Retinal pigment epithelial cell (primary cell): ENCODE measurements at regions not wholly inside any gene's neighbourhood (a gene's known extent, or its start where the extent isn't known, plus 50 kb on each side); places are given as distances from the start of the nearest gene placed in this dataset.
A peak's percentile ranks its signal among the peaks of the same experiment; 100 is the strongest.

ENCODE experiments used
- DNase-seq: peaks from one replicate; pipeline ENCODE4 v3.0.0-alpha.2; 2010; ENCODE audit warnings: low read depth
- H3K4me3 ChIP-seq: 2 replicates; pipeline ENCODE4 v1.5.1; 2011; ENCODE audit warnings: mild to moderate bottlenecking, low read length, control low read depth, moderate library complexity
- TF ChIP-seq, protein P1 (sequence below): conservative IDR thresholded peaks from 2 replicates; pipeline ENCODE4 v1.5.1; 2011; ENCODE audit warnings: low read depth, low read length, control low read depth, inconsistent platforms

DNA sequence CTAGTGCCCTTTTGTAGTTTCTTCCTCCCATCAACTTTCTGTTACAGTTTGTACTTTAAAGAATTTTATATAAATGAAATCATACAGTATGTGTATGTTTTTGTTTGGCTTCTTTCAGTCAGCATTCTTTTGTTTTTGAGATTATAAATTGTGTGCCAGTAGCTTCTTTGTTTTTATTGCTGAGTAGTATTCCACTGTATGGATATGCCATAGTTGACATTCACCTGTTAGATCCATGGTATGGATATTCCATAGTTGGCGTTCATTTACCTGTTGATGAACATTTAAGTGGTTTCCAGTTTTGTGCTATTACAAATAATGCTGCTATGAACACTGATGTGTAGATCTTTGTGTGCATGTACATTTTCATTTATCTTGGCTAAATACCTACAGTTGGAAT, 70.8 kb upstream of the SYPL1 start:
- no peak for DNase-seq

DNA sequence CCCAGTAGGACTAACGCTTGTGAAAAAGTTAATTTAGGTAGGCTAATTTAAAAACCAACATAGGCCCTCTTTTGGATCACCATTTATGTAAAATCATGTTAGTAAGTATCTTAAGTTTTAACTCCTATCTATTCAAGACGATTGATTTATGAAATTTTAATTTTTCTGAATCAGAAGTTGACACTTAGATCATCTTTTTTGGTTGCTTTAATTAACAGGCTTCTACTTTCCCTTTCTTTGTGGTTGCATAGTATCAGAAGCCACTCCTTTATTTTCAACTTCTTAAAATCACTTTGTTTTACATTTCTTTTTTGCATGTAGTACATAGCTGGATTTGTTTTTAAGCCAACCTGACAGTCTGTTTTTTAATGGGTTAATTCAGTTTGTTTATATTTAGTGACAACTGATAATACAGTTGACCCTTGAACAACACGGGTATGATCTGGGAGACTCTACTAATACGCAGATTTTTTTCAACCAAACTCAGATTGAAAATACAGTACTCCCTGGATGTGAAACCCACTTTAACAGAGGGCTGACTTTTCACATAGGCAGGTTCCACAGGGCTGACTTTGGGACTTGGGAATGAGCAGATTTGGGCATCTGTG, 69.7 kb upstream of the SYPL1 start:
- no peak overlapping the region for H3K4me3 ChIP-seq
- no peak for DNase-seq
- TF ChIP-seq, protein P1, sequence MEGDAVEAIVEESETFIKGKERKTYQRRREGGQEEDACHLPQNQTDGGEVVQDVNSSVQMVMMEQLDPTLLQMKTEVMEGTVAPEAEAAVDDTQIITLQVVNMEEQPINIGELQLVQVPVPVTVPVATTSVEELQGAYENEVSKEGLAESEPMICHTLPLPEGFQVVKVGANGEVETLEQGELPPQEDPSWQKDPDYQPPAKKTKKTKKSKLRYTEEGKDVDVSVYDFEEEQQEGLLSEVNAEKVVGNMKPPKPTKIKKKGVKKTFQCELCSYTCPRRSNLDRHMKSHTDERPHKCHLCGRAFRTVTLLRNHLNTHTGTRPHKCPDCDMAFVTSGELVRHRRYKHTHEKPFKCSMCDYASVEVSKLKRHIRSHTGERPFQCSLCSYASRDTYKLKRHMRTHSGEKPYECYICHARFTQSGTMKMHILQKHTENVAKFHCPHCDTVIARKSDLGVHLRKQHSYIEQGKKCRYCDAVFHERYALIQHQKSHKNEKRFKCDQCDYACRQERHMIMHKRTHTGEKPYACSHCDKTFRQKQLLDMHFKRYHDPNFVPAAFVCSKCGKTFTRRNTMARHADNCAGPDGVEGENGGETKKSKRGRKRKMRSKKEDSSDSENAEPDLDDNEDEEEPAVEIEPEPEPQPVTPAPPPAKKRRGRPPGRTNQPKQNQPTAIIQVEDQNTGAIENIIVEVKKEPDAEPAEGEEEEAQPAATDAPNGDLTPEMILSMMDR: no peak

More for the DNA sequence above, 70.8 kb upstream of the SYPL1 start:
- no peak overlapping the region for H3K4me3 ChIP-seq
- TF ChIP-seq, protein P1: no peak

DNA sequence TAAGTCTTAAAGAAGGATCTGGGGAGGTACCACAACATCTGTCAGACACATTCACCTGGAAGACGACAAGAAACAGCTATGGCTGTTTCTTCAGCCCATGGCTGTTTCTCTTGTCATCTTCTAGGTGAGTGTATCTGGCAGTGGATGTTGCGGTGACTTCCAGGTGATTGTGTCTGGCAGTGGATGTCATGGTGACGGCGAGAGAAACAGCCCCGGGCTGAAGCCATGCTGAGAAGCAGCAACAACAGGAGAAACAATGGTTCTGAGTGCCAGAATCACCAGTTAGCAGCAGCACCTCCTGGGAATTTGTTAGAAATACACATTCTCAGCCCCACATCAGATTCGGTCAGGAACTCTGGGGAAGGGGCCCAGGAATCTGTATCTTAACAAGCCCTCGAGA, 68.6 kb upstream of the SYPL1 start:
- H3K4me3 ChIP-seq: no peak overlapping the region
- TF ChIP-seq, protein P1: no peak
- DNase-seq: no peak

DNA sequence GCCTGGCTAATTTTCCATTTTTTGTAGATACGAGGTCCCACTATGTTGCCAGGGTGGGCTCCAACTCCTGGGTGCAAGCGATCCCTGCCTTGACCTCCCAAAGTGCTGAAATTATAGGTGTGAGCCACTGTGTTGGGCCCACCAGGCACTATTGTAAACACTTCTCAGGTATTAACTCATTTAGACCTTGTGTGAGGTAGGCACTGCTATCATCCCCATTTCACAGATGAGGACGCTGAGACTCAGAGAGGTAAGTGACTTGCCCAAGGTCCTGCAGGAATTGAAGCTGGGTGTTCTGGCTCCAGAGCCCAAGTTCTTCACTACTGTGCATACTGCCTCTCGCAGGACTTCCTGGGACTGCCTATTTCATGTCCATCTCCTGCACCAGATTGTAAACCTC, 67.1 kb upstream of the SYPL1 start:
- no peak for DNase-seq
- TF ChIP-seq, protein P1: no peak
- H3K4me3 ChIP-seq: no peak overlapping the region

DNA sequence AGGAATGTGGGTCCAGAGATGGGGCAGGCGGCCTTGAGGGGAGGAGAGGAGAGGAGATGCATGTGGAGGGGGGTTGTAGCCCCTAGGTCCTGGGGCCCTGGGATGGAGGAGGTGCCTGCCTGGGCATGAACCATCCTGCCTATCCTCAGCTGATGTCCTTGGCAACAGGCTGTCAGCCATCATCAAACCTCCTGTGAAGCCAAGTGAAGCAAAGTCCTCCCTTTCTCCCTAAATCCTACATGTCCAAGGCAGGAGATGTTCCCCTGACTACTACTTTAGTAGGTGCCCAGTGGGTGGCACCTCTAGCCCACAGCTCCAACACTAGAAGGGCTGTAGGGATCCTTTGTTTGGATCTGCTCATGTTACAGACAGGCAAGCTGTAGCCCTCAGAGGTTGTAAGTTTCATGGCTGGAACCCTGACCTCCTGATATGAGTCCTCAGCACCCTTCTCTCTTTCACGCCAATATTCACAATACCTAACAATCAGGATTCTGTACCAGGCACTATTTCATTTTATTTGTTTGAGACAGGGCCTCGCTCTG, 66.6 kb upstream of the SYPL1 start:
- H3K4me3 ChIP-seq: no peak overlapping the region
- DNase-seq: no peak
- TF ChIP-seq, protein P1: peak; percentile 41

DNA sequence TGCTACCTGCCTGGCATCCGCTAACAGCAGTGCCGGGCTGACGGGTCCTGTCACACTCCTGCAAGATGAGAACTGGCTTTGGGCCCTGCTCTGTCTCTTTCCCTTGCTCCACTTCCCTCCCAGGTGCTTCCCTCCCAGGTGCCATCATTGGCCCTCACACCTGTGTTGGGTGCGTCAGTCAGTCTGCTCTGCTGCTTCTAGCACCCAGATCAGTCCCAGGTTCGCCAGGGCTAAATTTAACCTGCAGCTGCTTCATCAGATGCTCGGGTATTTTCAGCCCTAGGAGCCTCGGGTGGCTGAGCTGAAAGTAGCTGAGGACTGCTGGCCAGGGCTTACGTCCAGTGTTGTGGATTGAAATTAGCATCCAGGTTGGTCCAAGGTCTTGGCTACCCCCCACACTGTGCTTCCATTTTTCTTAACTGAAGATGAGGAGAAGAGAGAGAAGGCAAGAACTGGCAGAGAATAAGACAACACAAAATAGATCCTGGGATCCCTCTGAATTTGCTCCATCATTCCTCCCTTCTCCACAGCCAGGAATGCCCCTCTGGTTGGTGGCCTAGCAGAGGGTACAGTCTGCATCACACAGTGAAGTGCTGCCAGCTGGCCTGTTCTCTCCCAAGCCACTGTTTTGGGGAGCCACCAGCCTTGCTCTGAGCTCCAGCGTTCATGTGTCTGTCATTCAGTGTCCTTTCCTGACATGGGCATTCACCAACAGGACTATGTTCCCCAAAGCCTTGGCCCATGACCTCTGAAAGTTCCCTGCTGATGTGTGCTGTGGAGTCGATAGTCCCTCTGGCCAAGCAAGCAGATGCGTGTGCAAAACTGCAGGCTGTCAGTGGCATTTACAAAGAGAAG, 65.9 kb upstream of the SYPL1 start:
- H3K4me3 ChIP-seq: no peak overlapping the region
- TF ChIP-seq, protein P1: no peak
- DNase-seq: no peak
